NCI-H69 (cell line): ENCODE measurements at regions not wholly inside any gene's neighbourhood (a gene's known extent, or its start where the extent isn't known, plus 50 kb on each side); places are given as distances from the start of the nearest gene placed in this dataset.

Experiments
- DNase-seq: peaks from one replicate; lab custom pipeline; 2025; lab: John Stamatoyannopoulos, UW

DNA sequence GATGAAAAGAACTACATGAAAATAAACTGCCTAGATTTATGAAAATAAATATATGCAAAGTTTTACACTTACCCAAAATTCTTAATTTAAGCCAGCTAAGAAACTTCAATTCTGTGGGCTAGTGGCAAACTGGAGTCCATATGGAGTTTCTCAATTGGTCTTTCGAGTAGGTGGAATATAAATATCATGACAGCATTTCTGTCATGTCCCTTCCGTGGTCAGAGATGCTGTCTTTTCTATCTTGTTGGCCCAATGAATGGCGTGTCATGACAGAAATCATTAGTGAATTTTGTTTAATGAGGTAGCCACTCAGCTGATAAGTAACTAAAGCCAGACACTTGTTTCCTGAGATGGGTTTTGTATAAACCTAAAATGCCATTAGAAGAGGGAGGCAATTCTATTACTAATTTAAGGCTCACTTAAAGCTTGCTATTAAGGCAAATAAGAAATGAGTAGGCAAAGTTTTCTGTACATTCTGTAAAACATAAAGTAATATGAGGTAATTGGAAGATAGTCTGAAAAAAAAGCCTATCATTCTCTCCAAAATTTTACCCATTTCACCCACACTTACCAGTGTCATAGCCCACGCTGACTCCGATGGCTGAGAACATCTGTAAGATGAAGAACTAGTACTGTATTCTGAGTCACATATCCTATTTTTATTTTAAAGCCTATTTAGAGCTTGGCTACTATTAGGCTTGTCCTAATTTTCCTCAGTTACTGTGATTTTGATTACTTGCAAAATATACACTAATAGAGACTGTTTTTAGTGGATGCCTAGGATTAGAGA, 419.3 kb upstream of the MEF2C start:
- no peak for DNase-seq

GRCh38 chr5:89301321-89302025, 418.5 kb upstream of the MEF2C start:
- no peak for DNase-seq

- no peak for DNase-seq
Observed at GRCh38 chr5:89300426-89300970, 417.5 kb upstream of the MEF2C start.

GRCh38 chr5:89299998-89300397, 417.0 kb upstream of the MEF2C start:
- no peak for DNase-seq

GRCh38 chr5:89297066-89297465, 414.1 kb upstream of the MEF2C start:
- DNase-seq: no peak

DNA sequence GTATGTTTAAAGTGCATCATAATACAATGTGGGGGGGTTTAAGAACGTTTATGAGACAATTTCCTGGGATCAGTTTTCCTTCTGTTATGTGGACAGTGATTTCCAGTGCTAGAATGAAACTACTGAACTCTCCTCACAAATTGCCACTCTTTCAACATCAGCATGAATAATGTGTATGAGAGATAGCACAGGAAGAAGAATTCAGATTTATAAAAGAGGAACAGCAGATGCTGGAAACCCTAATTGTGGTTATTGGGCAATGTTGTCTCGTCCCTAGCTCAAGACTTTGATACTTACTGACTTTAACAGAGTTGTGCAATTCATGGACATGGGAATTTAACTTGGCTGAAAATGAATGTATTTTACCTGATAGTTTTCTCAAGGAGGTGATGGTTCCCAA, 410.8 kb upstream of the MEF2C start:
- DNase-seq: no peak

- no peak for DNase-seq
Observed at GRCh38 chr5:89292487-89292886, 409.5 kb upstream of the MEF2C start.

DNA sequence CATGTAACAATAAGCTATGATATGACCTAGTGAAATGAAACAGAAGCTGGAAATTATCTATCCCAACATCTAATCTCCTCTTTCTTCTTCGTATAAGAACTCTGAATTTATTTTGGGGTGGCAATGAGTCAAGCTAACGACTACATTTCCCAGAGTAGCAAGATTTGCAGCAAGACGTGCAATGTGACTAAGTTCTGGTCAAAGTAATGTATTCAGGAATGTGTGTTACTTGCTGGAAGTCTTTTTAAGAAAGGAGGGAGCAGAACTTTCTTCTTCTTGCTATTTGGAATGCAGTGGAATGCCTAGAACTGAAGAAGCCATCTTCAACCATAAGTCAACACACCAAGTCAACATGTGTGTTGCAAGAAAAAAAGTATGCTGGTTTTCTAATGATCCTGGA, 406.6 kb upstream of the MEF2C start:
- no peak for DNase-seq

- DNase-seq: no peak
Observed at GRCh38 chr5:89287964-89288363, 405.0 kb upstream of the MEF2C start.

DNA sequence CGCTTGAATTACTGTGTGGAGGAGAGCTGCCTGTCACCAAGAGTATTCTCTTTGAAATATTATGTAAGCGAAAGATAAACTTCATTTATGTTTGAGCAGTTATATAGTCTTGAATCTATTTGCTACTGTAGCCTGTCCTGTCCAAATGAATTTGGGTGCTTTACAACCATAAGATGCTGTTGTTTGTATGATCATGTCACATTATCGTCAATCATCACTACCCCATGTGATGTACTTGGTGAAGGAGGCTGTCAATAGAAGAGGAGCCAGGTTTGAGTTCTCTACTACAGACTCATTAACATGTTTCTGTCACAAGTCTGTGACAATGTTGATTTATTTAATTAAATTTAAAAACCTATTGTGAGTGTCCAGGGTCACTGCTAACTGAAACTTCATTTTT, 403.3 kb upstream of the MEF2C start:
- DNase-seq: no peak

- DNase-seq: no peak
Observed at GRCh38 chr5:89283728-89284493, 400.9 kb upstream of the MEF2C start.

- DNase-seq: no peak
Observed at GRCh38 chr5:89282554-89283510, 399.8 kb upstream of the MEF2C start.

- no peak for DNase-seq
Observed at GRCh38 chr5:89281766-89282553, 399.0 kb upstream of the MEF2C start.

DNA sequence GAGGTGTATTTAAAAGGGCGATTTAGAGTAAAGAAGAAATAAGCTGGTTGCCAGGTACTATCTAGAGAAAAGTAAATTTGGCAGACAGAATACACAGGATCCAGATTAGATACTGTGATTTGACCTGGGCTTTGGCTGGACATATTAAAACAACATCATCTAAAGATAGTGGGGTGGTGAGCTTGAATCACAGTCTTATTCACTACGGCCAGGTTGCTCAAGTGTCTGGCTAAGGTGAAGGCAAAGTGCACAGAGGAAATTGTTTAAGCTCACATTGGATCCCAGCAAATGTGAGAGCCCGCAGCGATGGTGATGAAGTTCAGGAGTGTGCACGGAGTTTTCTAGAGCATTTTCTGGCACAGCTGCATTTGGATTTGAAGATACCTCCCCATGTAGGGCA, 398.2 kb upstream of the MEF2C start:
- DNase-seq: no peak

- no peak for DNase-seq
Observed at GRCh38 chr5:89280103-89281037, 397.4 kb upstream of the MEF2C start.

GRCh38 chr5:89279391-89280036, 396.5 kb upstream of the MEF2C start:
- no peak for DNase-seq

DNA sequence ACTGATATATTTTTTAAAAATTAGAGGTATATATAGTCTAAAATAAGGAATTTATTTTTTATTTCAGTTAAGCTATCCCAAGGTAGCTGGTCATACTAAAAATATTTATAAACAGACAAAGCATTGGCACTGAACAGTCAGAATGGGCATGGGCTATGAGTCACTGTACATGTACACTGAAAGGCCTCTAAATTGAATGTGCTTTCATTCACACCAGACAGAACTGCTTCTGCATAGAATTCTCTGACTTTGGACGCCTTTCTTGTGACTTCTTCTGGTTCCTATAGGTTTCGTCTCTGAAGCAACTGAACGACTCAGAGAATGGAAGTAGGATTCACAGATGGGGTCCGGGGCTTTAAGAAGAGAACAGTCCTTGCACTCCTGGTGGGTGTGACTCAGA, 394.8 kb upstream of the MEF2C start:
- DNase-seq: no peak

- no peak for DNase-seq
Observed at GRCh38 chr5:89276566-89277305, 393.8 kb upstream of the MEF2C start.
